WTC11 (cell line): ENCODE measurements at regions not wholly inside any gene's neighbourhood (a gene's known extent, or its start where the extent isn't known, plus 50 kb on each side); places are given as distances from the start of the nearest gene placed in this dataset.

Experiments used
- ATAC-seq: fragments of 200-7000 bp; cut with Tn5 transposase; 2 replicates; pipeline ENCODE4 v1.10.0; 2021; ENCODE audit warnings: mild to moderate bottlenecking, moderate library complexity
- CTCF ChIA-PET: fragments of 300-600 bp; sonication (Branson Sonifier 250); formaldehyde crosslinking; loops from one replicate; lab custom pipeline; 2021; ENCODE audit warnings: antibody characterized with exemption; lab: Charles Lee
- POLR2A ChIA-PET: fragments of 350-600 bp; sonication (Branson Sonifier 250); formaldehyde crosslinking; loops from one replicate; lab custom pipeline; 2021; ENCODE audit warnings: antibody characterized with exemption; lab: Charles Lee
- DNase-seq: peaks from one replicate; pipeline ENCODE4 v3.0.0; 2021; ENCODE audit warnings: low spot score
- H3K27ac Mint-ChIP-seq: 2 replicates; pipeline ENCODE4 v1.8.0; 2021; ENCODE audit warnings: mixed read lengths
- H3K27me3 Mint-ChIP-seq: 2 replicates; pipeline ENCODE4 v1.8.0; 2021; ENCODE audit warnings: low read depth, mild to moderate bottlenecking, moderate library complexity, mixed read lengths
- H3K36me3 Mint-ChIP-seq: 2 replicates; pipeline ENCODE4 v1.8.0; 2021; ENCODE audit warnings: mixed read lengths
- H3K4me1 Mint-ChIP-seq: 2 replicates; pipeline ENCODE4 v1.8.0; 2022; ENCODE audit warnings: mixed read lengths
- H3K4me3 Mint-ChIP-seq: 2 replicates; pipeline ENCODE4 v1.8.0; 2021; ENCODE audit warnings: mild to moderate bottlenecking, moderate library complexity, mixed read lengths
- H3K9me3 Mint-ChIP-seq: 2 replicates; pipeline ENCODE4 v1.8.0; 2021; ENCODE audit warnings: mixed read lengths
- ATF6 ChIP-seq: sonication (generic); formaldehyde crosslinking; IDR thresholded peaks from 2 replicates; pipeline ENCODE4 v1.8.1; 2023; ENCODE audit warnings: mild to moderate bottlenecking, missing genetic modification reagents
- CDX4 ChIP-seq: fragments of 250-450 bp; sonication (Bioruptor Pico); IDR thresholded peaks from 2 replicates; pipeline ENCODE4 v1.9.0; 2021; ENCODE audit warnings: moderate library complexity, mild to moderate bottlenecking, inconsistent platforms, borderline replicate concordance
- ELF4 ChIP-seq: sonication (generic); formaldehyde crosslinking; IDR thresholded peaks from 2 replicates; pipeline ENCODE4 v1.8.1; 2022; ENCODE audit warnings: low read depth, mild to moderate bottlenecking, moderate library complexity, missing genetic modification reagents
- ESRRA ChIP-seq: sonication (generic); formaldehyde crosslinking; IDR thresholded peaks from 2 replicates; pipeline ENCODE4 v1.8.1; 2022; ENCODE audit warnings: mild to moderate bottlenecking, missing genetic modification reagents, borderline replicate concordance
- FOXK1 ChIP-seq: sonication (generic); formaldehyde crosslinking; IDR thresholded peaks from 2 replicates; pipeline ENCODE4 v1.8.0; 2022; ENCODE audit warnings: mild to moderate bottlenecking, moderate library complexity, missing genetic modification reagents
- FOXP1 ChIP-seq: sonication (generic); formaldehyde crosslinking; IDR thresholded peaks from 2 replicates; pipeline ENCODE4 v1.8.0; 2022; ENCODE audit warnings: missing genetic modification reagents, mild to moderate bottlenecking, moderate library complexity, borderline replicate concordance
- HMGXB4 ChIP-seq: sonication (generic); formaldehyde crosslinking; IDR thresholded peaks from 2 replicates; pipeline ENCODE4 v1.8.1; 2023; ENCODE audit warnings: mild to moderate bottlenecking, moderate library complexity, missing genetic modification reagents
- JAZF1 ChIP-seq: fragments of 250-450 bp; sonication (Bioruptor Pico); IDR thresholded peaks from 2 replicates; pipeline ENCODE4 v1.9.0; 2021; ENCODE audit warnings: moderate library complexity, mild to moderate bottlenecking, inconsistent platforms
- JUN ChIP-seq: sonication (generic); formaldehyde crosslinking; IDR thresholded peaks from 2 replicates; pipeline ENCODE4 v1.8.0; 2023; ENCODE audit warnings: mild to moderate bottlenecking, missing genetic modification reagents
- MXD4 ChIP-seq: fragments of 250-450 bp; sonication (Bioruptor Pico); IDR thresholded peaks from 2 replicates; pipeline ENCODE4 v1.8.0; 2021; ENCODE audit warnings: mild to moderate bottlenecking, moderate library complexity, borderline replicate concordance
- NFATC4 ChIP-seq: fragments of 250-450 bp; sonication (Bioruptor Pico); IDR thresholded peaks from 2 replicates; pipeline ENCODE4 v1.9.0; 2021; ENCODE audit warnings: mild to moderate bottlenecking
- NFE2L1 ChIP-seq: sonication (generic); formaldehyde crosslinking; IDR thresholded peaks from 2 replicates; pipeline ENCODE4 v1.8.1; 2023; ENCODE audit warnings: missing genetic modification reagents
- PRDM15 ChIP-seq: sonication (generic); formaldehyde crosslinking; IDR thresholded peaks from 2 replicates; pipeline ENCODE4 v1.8.0; 2022; ENCODE audit warnings: missing genetic modification reagents
- ZNF121 ChIP-seq: sonication (generic); formaldehyde crosslinking; IDR thresholded peaks from 2 replicates; pipeline ENCODE4 v1.8.0; 2023; ENCODE audit warnings: missing genetic modification reagents
- ZNF219 ChIP-seq: sonication (generic); formaldehyde crosslinking; IDR thresholded peaks from 2 replicates; pipeline ENCODE4 v1.8.0; 2023; ENCODE audit warnings: missing genetic modification reagents, mild to moderate bottlenecking, borderline replicate concordance
- ZNF396 ChIP-seq: fragments of 250-450 bp; sonication (Bioruptor Pico); IDR thresholded peaks from 2 replicates; pipeline ENCODE4 v1.8.0; 2021; ENCODE audit warnings: mild to moderate bottlenecking, moderate library complexity, borderline replicate concordance
- TF ChIP-seq, protein P1 (sequence below): sonication (generic); formaldehyde crosslinking; IDR thresholded peaks from 2 replicates; pipeline ENCODE4 v1.8.1; 2022; ENCODE audit warnings: low read depth, mild to moderate bottlenecking, moderate library complexity, missing genetic modification reagents, borderline replicate concordance
- TF ChIP-seq, protein P2 (sequence below): sonication (generic); formaldehyde crosslinking; IDR thresholded peaks from 2 replicates; pipeline ENCODE4 v1.8.1; 2022; ENCODE audit warnings: mild to moderate bottlenecking, missing genetic modification reagents, moderate library complexity, borderline replicate concordance
- TF ChIP-seq, protein P3 (sequence below): fragments of 250-450 bp; sonication (Bioruptor Pico); conservative IDR thresholded peaks from 2 replicates; pipeline ENCODE4 v1.9.0; 2021; ENCODE audit warnings: mild to moderate bottlenecking

- CTCF ChIA-PET = interaction anchor here (0.6 to 2.1 kb wide), 3 partner anchors 15 to 214 kb away, joined by 3 to 7 read pairs (median 4); no protein-coding TSS in a partner anchor
- POLR2A ChIA-PET = interaction anchor here (0.6 kb wide), 1 partner anchor 1542 kb away, joined by 3 read pairs; no protein-coding TSS in a partner anchor
- DNase-seq (no peak), ATAC-seq (no peak)
- Mint-ChIP-seq H3K9me3 (no peaks in the 10 kb centered on the region), H3K36me3 (no peaks in the 10 kb centered on the region), H3K27me3 (no peaks in the 10 kb centered on the region), H3K4me1 (peaks cover 10% of the 10 kb centered on the region), H3K27ac (no peak overlapping the region), H3K4me3 (no peak overlapping the region)
- TF ChIP-seq ZNF396 (CRISPR knock-in tag) (no peak), NFATC4 (no peak), PRDM15 (CRISPR knock-in tag) (no peak), FOXP1 (no peak), ATF6 (CRISPR knock-in tag) (no peak), JUN (CRISPR knock-in tag) (no peak), ESRRA (no peak), HMGXB4 (CRISPR knock-in tag) (no peak), CDX4 (CRISPR knock-in tag) (no peak), JAZF1 (CRISPR knock-in tag) (no peak), NFE2L1 (CRISPR knock-in tag) (no peak), ELF4 (no peak), FOXK1 (CRISPR knock-in tag) (no peak), ZNF219 (no peak), ZNF121 (no peak), MXD4 (CRISPR knock-in tag) (no peak)
- TF ChIP-seq, protein P1, sequence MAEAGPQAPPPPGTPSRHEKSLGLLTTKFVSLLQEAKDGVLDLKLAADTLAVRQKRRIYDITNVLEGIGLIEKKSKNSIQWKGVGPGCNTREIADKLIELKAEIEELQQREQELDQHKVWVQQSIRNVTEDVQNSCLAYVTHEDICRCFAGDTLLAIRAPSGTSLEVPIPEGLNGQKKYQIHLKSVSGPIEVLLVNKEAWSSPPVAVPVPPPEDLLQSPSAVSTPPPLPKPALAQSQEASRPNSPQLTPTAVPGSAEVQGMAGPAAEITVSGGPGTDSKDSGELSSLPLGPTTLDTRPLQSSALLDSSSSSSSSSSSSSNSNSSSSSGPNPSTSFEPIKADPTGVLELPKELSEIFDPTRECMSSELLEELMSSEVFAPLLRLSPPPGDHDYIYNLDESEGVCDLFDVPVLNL (CRISPR knock-in tag) = no peak
- TF ChIP-seq, protein P2, sequence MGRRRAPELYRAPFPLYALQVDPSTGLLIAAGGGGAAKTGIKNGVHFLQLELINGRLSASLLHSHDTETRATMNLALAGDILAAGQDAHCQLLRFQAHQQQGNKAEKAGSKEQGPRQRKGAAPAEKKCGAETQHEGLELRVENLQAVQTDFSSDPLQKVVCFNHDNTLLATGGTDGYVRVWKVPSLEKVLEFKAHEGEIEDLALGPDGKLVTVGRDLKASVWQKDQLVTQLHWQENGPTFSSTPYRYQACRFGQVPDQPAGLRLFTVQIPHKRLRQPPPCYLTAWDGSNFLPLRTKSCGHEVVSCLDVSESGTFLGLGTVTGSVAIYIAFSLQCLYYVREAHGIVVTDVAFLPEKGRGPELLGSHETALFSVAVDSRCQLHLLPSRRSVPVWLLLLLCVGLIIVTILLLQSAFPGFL (CRISPR knock-in tag) = no peak
- TF ChIP-seq, protein P3, sequence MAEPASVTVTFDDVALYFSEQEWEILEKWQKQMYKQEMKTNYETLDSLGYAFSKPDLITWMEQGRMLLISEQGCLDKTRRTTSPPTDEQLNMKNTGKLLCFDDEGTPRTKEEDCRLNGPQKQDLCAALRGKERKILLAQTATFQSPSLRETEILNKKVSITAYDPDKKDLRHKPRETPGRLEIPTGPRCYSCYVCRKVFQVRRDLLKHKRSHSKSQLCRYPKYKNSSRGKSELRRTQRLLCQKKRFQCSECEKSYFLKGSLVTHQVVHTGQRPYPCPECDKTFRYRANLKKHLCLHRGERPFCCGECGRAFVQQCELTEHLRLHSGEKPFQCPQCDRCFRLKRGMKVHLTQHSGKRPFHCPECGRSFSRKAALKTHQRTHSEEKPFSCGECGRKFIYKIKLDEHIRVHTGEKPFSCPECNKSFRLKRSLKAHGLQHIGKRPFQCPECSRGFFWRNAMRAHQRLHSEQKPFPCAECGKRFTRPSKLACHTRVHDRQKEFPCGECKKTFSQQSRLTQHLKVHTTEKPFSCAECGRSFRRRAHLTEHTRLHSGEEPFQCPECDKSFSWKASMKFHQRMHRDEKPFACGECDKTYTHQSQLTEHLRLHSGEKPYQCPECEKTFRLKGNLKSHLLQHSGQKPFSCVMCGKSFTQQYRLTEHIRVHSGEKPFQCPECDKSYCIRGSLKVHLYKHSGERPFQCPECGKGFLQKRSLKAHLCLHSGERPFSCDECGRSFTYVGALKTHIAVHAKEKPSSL (CRISPR knock-in tag) = no peak
Measured at GRCh38 chr9:14438232-14439021, 124.5 kb upstream of the NFIB start.
